Activated CD8-positive, alpha-beta T cell treated with anti-CD3 and anti-CD28 coated beads for 36 hours (primary cell): ENCODE measurements at regions not wholly inside any gene's neighbourhood (a gene's known extent, or its start where the extent isn't known, plus 50 kb on each side); places are given as distances from the start of the nearest gene placed in this dataset.

Experiments used
- ATAC-seq: fragments of 200-7000 bp; cut with Tn5 transposase; one replicate; pipeline ENCODE4 v1.10.0; 2021; ENCODE audit warnings: mild to moderate bottlenecking, moderate library complexity
- CTCF ChIA-PET: fragments of 350-600 bp; sonication (Branson Sonifier 250); formaldehyde crosslinking; loops from one replicate; lab custom pipeline; 2021; ENCODE audit warnings: antibody characterized with exemption; lab: Charles Lee
- POLR2A ChIA-PET: fragments of 350-600 bp; sonication (Branson Sonifier 250); formaldehyde crosslinking; loops from one replicate; lab custom pipeline; 2021; ENCODE audit warnings: antibody characterized with exemption; lab: Charles Lee
- DNase-seq: peaks from one replicate; pipeline ENCODE4 v3.0.0-alpha.2; 2020
- H3K27ac Mint-ChIP-seq: one replicate; pipeline ENCODE4 v1.8.0; 2021; ENCODE audit warnings: mild to moderate bottlenecking, mixed read lengths
- H3K27me3 Mint-ChIP-seq: one replicate; pipeline ENCODE4 v1.8.0; 2021; ENCODE audit warnings: mixed read lengths
- H3K36me3 Mint-ChIP-seq: one replicate; pipeline ENCODE4 v1.8.0; 2021; ENCODE audit warnings: low read depth, mixed read lengths
- H3K4me1 Mint-ChIP-seq: one replicate; pipeline ENCODE4 v1.8.0; 2021; ENCODE audit warnings: low read depth, mixed read lengths
- H3K4me3 Mint-ChIP-seq: one replicate; pipeline ENCODE4 v1.8.0; 2021; ENCODE audit warnings: mild to moderate bottlenecking, moderate library complexity, mixed read lengths
- H3K9me3 Mint-ChIP-seq: one replicate; pipeline ENCODE4 v1.8.0; 2021; ENCODE audit warnings: mixed read lengths
- CTCF ChIP-seq: fragments of 200-600 bp; IDR thresholded peaks from one replicate; pipeline ENCODE4 v1.8.0; 2022; ENCODE audit warnings: antibody characterized with exemption, mild to moderate bottlenecking
- intact Hi-C: fragments of 100-400 bp; cut with micrococcal nuclease; formaldehyde crosslinking; loops from one replicate; pipeline ENCODE4 v1.10.0; 2022

GRCh38 chr6:147755999-147756398, 247.5 kb downstream of the SAMD5 start:
- Mint-ChIP-seq H3K4me3 (no peak overlapping the region), H3K9me3 (peaks cover 5% of the 10 kb centered on the region), H3K4me1 (no peaks in the 10 kb centered on the region), H3K27ac (no peak overlapping the region), H3K36me3 (no peaks in the 10 kb centered on the region), H3K27me3 (no peaks in the 10 kb centered on the region)
- ATAC-seq = no peak
- POLR2A ChIA-PET = no interaction called here
- no peak for DNase-seq
- CTCF ChIA-PET = no interaction called here
- TF ChIP-seq CTCF = no peak
- intact Hi-C loops = no loop called here

- intact Hi-C loops = no loop called here
- no peak for TF ChIP-seq CTCF
- Mint-ChIP-seq H3K27me3 (no peaks in the 10 kb centered on the region), H3K9me3 (peaks cover 5% of the 10 kb centered on the region), H3K36me3 (no peaks in the 10 kb centered on the region), H3K4me1 (no peaks in the 10 kb centered on the region), H3K27ac (no peak overlapping the region), H3K4me3 (no peak overlapping the region)
- ATAC-seq (no peak), DNase-seq (no peak)
- ChIA-PET CTCF (no interaction called here), POLR2A (no interaction called here)
Measured at GRCh38 chr6:147756891-147757290, 248.4 kb downstream of the SAMD5 start.

- H3K27ac Mint-ChIP-seq = no peak overlapping the region
- H3K36me3 Mint-ChIP-seq = no peaks in the 10 kb centered on the region
- no peaks in the 10 kb centered on the region for H3K27me3 Mint-ChIP-seq
- ATAC-seq = no peak
- H3K4me1 Mint-ChIP-seq = no peaks in the 10 kb centered on the region
- H3K9me3 Mint-ChIP-seq = peaks cover 5% of the 10 kb centered on the region
- CTCF ChIA-PET = no interaction called here
- no peak overlapping the region for H3K4me3 Mint-ChIP-seq
- no peak for TF ChIP-seq CTCF
- DNase-seq = no peak
- intact Hi-C loops = no loop called here
- POLR2A ChIA-PET = no interaction called here
Measured at GRCh38 chr6:147757291-147757690, 248.8 kb downstream of the SAMD5 start.

GRCh38 chr6:147758303-147758702, 249.8 kb downstream of the SAMD5 start:
- ATAC-seq (no peak), DNase-seq (no peak)
- CTCF ChIA-PET = no interaction called here
- no peaks in the 10 kb centered on the region for H3K36me3 Mint-ChIP-seq
- no peak overlapping the region for H3K4me3 Mint-ChIP-seq
- no peaks in the 10 kb centered on the region for H3K27me3 Mint-ChIP-seq
- H3K9me3 Mint-ChIP-seq = peaks cover 5% of the 10 kb centered on the region
- TF ChIP-seq CTCF = no peak
- H3K27ac Mint-ChIP-seq = no peak overlapping the region
- intact Hi-C loops = no loop called here
- H3K4me1 Mint-ChIP-seq = no peaks in the 10 kb centered on the region
- POLR2A ChIA-PET = no interaction called here

GRCh38 chr6:147759093-147759492, 250.6 kb downstream of the SAMD5 start:
- Mint-ChIP-seq H3K4me3 (no peak overlapping the region), H3K27ac (no peak overlapping the region), H3K4me1 (no peaks in the 10 kb centered on the region), H3K9me3 (peaks cover 5% of the 10 kb centered on the region), H3K27me3 (no peaks in the 10 kb centered on the region), H3K36me3 (no peaks in the 10 kb centered on the region)
- ATAC-seq (no peak), DNase-seq (no peak)
- ChIA-PET CTCF (no interaction called here), POLR2A (no interaction called here)
- intact Hi-C loops = no loop called here
- no peak for TF ChIP-seq CTCF
